ENCODE measurements at regions not wholly inside any gene's neighbourhood (a gene's known extent, or its start where the extent isn't known, plus 50 kb on each side); places are given as distances from the start of the nearest gene placed in this dataset.

DNA sequence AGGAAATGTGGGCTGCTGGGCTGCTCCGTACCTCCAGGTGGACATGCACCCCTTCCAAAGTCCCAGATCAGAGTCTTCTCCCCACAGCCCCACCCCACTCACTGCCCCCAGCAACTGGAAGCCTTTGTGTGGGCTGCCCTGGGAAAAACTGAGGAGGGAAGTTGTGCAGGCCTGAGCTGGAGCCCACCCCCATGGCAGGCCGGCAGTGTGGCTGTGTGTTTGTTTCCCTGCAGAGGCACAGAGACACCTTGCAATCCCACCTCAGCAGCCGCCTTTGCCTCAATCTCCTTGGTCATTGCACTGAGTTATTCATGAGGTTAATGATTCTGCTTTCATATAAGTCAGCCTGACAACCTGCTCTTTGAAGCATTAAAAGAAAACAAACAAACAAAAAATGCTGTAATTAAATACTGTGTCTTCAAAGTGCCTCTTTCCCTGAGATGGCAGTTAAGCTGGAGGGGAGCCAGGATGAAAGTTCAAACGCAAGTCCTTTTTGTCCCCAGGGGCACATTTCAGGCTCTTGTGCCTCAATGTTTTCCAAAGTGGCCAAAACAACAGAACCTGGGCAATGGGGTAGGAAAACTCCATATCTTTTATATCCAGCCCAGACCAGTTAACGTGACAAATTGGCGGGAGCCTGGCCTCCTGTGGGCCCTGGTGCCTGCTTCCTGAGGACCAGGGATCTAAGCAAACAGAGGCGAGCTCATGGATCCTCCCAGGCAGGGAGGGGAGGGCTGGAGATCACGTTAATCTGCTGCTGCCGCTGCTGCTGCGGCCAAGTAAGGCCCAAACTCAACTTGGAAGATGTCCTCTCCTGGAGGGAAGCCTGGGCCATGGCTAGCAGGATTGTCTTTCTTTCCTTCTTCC, 51.9 kb upstream of the TSPAN11 start:
- intact Hi-C loops (cut with DNase I) = no loop called here
- peak in 1 of 10 donors; percentile 62 for DNase-seq

DNA sequence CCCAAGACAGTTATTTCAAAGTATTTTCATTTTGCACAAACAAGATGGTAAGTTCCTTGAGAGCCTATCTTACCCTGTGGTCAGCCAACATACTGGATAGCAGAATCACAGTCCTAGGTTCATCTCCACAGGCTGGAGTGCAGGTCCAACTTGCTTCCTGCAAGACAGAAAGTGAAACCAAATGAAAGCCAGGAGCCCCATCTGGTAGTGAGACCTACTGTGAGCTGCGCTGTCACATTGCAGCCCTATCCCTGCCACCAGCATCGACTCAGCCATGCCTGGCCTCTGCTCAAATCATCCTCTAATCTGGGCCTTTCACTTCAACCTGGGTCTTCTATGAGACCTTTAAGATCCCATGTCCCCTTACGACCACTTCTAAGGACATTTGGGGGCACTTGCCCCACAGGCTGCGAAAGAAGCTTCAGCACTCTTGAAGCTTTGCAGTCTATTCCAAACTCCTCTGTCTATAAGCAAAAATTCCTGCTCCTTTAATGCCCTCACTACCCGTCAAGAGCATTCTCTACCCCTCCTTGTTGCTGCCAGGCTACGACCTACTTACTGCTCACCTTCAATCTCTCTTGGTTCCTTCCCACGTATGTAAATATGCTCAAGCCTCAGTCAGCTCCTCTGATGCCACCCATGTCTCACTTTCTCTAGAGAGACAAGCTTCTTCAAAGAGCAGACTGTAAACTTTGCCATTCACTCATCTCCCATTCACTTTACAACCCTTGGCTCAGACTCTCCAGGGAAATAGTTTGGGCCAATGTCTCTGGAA, 55.9 kb upstream of the TSPAN11 start:
- no peak for DNase-seq
- intact Hi-C loops (cut with DNase I) = no loop called here

DNA sequence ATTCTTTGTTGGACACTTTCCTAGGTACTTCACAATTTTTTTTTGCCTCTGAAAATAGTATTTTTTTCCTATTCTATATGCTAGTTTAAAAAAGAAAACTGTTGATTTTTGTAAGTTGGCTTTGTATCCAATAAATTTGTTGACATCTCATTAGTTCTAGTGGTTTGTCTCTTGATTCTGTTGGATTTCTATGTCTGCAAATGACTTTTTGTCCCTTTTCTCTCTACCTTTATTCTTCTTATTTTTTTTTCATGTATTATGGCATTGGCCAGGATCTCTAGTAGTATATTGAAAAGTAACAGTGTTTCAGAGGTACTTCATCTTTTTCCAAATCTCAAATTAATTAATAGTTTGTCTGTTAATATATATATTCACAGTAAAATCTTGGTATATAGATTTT, 59.1 kb upstream of the TSPAN11 start:
- no peak for DNase-seq

DNA sequence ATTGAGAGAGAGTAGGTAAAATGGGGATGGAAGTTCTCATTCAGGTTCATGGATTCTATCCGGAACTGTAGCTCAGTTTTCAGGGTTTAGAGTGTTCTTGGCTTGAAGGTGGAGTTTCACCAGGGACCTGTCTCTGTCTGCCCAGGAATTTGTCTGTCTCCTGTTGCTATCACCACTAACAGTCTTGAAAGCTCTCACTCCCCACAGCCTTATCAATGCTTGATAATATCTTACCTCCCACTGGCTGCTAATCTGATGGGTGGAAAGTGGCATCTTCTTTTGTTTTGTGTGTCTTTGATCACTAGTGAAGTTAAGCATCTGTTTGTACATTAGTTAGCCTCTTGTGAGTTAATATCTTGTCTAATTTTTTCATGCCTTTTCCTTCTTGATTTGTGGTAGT, 60.3 kb upstream of the TSPAN11 start:
- intact Hi-C loops (cut with DNase I) = no loop called here
- no peak for DNase-seq

More for the DNA sequence above, 59.1 kb upstream of the TSPAN11 start:
- intact Hi-C loops (cut with DNase I) = no loop called here

GRCh38 chr12:30863839-30864238, 62.7 kb upstream of the TSPAN11 start:
- intact Hi-C loops (cut with DNase I) = no loop called here
- no peak for DNase-seq

GRCh38 chr12:30862486-30862885, 64.1 kb upstream of the TSPAN11 start:
- intact Hi-C loops (cut with DNase I) = no loop called here
- peak in 1 of 10 donors; percentile 65 for DNase-seq

DNA sequence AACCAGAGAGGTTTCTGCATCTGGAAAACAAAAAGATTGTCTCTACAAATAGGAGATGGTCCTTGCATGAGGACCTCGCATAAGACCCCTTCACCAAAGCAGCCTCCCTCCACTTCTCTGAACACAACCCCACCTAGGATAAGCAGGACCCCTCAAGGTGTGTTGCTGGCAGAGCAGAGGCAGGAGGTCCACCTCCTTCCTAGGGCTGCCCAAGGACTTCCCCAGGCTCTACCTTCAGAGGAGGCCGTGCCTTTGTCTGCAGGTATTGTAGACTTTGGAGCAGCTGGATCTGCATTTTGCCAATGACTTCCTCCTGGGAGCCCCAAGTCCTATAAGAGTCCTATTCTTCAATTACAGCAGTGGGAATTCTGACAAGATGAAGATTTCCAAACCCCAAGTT, 67.3 kb upstream of the TSPAN11 start:
- peak in 1 of 10 donors; percentile 24 for DNase-seq
- intact Hi-C loops (cut with DNase I) = no loop called here

- DNase-seq = no peak
- intact Hi-C loops (cut with DNase I) = no loop called here
Measured at GRCh38 chr12:30858471-30858870, 68.1 kb upstream of the TSPAN11 start.

- DNase-seq = peak in 1 of 10 donors; percentile 78
- intact Hi-C loops (cut with DNase I) = loop anchor here (2.0 to 5.0 kb wide), 2 partner anchors 133 to 384 kb away; no protein-coding TSS in a partner anchor
Measured at GRCh38 chr12:30853561-30854133, 72.9 kb upstream of the TSPAN11 start.

- intact Hi-C loops (cut with DNase I) = loop anchor here (2.0 to 5.0 kb wide), 2 partner anchors 387 to 422 kb away; no protein-coding TSS in a partner anchor
- DNase-seq = peak in 1 of 10 donors; percentile 60
Measured at GRCh38 chr12:30850684-30851083, 75.9 kb upstream of the TSPAN11 start.

DNA sequence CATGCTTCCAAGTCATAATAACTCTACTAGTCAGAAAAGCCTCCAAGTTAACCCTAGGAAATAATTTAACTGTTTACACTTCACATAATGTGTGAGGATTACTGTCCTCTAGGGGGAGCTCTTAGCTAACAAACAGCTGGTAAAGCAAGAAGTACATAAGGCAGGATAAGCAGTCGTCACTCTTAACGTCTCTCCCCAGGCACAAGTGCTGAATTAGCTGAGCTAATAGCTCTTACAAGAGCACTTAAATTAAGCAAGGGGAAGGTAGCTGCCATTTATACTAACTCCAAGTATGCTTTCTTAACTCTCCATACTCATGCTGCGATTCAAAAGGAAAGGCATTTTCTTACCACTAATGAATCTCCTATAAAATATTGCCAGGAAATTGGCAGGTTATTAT, 79.3 kb upstream of the TSPAN11 start:
- no peak for DNase-seq
- intact Hi-C loops (cut with DNase I) = no loop called here

- intact Hi-C loops (cut with DNase I) = no loop called here
- DNase-seq = no peak
Measured at GRCh38 chr12:30846776-30847175, 79.8 kb upstream of the TSPAN11 start.

DNA sequence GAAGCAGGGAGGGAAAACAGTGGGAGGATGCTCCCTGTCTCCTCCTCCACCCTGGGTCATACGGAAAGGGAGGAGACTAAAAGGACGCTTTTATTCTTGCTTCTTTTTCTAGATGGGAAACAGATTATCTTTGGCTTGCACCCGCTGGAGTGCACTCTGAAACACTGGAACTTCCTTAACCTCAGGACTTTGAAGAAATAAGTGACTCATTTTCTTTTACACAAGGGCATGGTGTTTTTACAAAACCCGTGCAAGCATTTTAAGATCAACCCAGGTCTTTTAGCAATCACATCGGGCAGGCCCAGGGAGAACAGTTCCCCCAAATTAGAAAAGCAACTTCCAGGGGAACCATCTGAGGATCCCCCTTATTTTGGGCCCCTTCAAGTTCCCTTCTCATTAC, 80.9 kb upstream of the TSPAN11 start:
- intact Hi-C loops (cut with DNase I) = no loop called here

GRCh38 chr12:30843211-30843610, 83.3 kb upstream of the TSPAN11 start:
- peak in 1 of 10 donors; percentile 11 for DNase-seq
- intact Hi-C loops (cut with DNase I) = no loop called here

More for the DNA sequence above, 80.9 kb upstream of the TSPAN11 start:
- DNase-seq = peak in 1 of 10 donors; percentile 24

DNA sequence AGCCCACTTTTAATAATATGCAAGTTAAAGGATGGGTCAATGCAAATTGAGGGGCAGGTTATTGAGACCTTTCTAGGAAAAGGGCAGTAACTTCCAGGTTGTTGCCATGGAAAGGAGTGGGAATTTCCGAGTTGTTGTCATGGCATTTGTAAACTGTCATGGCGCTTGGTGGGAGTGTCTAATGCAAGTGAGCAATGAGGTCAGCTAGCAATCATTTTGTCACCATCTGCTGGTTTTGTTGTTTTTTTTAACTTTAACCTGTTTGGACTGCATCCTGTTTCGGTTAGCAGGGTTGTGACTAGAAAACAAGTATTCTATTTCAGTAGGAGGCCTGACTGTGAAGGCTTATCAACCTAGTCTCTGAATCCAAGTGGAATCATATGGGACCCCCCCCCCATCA, 85.8 kb upstream of the TSPAN11 start:
- peak in 1 of 10 donors; percentile 8 for DNase-seq
- intact Hi-C loops (cut with DNase I) = no loop called here

DNA sequence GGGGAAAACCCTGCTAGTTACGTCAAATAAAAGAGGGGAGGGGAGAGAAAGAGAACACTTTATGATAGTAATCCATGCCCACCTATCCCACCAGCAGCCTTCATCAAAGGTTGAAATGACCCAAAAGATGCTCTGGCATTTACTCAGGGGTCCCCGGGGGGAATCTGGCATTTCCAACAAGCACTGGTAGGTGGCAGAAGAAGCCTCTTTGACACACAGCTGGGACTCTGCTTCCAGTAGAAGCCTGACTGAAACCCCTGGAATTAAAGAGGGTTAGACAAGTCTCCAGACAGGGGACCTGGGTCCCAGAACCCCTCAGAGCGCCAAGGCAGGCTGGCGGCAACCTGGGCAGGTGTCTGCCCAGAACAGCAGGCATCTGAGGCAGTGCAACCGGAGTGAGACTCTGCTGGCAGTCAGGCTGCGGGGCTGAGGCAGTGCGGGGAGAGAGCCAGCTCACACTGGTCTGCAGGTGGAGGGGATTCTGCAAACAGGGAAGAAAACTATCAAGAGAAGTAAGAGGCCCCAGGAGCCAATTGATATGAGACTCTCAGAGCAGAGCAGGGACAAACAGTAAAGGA, 85.0 kb upstream of the CAPRIN2 start:
- DNase-seq = peak in 1 of 10 donors; percentile 71
- intact Hi-C loops (cut with DNase I) = no loop called here

DNA sequence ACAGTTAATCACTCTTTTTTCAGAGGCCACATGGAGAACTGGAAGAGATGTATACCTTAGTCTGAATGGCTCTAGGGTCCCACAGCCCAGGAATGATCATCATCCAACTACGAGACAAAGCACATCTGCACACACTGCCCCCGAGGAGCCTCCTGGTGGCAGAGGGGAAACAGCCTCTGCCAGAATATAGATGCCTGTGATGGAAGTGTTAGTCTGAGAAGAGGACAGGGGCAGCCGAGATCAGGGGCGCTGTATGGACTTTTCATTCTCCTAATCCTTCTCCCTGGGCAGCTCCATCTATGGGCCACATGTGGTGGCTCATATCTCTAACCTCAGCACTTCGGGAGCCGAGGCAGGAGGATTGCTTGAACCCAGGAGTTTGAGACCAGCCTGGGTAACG, 82.8 kb upstream of the CAPRIN2 start:
- peak in 1 of 10 donors; percentile 8 for DNase-seq
- intact Hi-C loops (cut with DNase I) = no loop called here

DNA sequence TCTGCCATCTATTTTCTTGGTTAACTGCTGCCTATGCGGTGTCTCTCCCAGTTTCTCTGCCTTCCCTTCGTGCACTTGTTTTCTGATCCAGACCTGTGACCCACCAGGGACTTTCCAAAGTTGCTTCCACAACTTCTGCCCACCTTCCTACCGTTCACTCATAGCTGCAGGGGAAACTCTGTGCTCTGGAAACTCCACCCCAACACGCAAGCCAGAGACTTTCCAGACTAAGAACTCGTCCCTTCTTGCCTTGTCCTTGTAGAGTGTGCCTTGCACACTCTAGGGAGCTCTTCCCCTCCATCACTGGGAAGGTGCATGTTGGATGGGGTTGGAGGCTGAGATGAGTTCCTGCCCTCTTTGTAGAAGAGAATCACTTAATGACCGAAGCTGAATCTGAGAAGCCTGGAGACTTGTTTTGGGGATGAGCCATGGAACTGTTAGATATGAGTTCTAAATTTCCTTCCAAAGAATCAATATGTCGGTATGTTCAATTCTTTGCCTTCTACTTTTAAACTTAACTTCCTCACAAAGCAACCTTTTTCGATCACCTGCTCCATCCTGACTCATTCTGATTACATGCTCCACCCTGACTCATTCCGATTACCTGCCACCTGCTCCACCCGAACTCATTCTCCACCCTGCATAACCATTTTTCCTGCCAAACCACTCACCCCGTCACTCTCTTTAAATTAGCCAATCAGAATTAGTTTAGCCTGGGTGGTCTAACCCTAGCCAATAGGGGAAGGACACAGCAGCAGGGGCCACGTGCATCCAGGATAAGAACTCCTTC, 82.1 kb upstream of the CAPRIN2 start:
- intact Hi-C loops (cut with DNase I) = no loop called here
- peak in 1 of 10 donors; percentile 8 for DNase-seq

DNA sequence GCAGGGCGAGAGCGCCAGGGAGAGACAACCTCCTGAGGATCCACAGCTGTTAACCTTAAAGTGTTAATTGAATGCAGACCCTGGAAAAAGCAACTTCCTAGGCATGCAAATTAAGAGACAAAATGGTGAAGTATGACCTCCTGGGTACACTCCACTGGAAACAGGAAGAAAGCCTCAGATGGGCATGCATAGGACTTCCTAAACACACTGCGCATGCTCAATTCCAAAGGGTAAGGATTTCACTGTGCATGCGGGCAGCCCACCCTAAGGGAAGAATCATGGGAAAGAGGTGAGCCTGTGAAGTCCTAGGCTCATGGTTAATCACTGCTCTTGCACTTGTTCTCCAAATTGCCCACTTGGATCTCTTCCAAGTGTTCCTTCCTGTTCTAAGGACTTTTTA, 80.5 kb upstream of the CAPRIN2 start:
- peak in 1 of 10 donors; percentile 2 for DNase-seq
- intact Hi-C loops (cut with DNase I) = no loop called here

DNA sequence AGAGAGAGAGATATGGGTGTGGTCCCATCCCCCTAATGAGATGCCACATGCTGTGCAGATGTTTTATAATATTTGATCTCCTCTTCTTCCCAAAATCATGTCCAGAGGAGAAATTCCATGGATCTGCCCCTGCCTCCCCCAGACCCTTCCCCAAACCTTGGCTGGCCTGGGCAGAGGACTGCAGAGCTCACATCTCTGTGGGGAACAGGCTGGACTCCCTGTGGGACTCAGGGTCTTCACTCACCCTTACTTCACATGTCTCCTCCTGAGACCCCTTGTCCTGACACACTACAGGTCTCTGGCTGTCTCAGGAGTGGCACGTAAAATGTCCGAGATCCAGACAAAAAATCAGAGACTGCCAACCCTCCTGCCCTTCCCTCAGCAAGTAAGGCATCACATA, 76.0 kb upstream of the CAPRIN2 start:
- DNase-seq = peak in 1 of 10 donors; percentile 26
- intact Hi-C loops (cut with DNase I) = no loop called here
